HEK293 (cell line): ENCODE measurements at regions not wholly inside any gene's neighbourhood (a gene's known extent, or its start where the extent isn't known, plus 50 kb on each side); places are given as distances from the start of the nearest gene placed in this dataset.

Experiments
- CTCF ChIP-seq: fragments of 450-650 bp; formaldehyde crosslinking; IDR thresholded peaks from 2 replicates; pipeline ENCODE4 v1.5.1; 2016; ENCODE audit warnings: missing biosample characterization, missing genetic modification characterization
- GLIS2 ChIP-seq: fragments of 450-650 bp; formaldehyde crosslinking; IDR thresholded peaks from 2 replicates; pipeline ENCODE4 v1.5.1; 2016; ENCODE audit warnings: missing biosample characterization, missing genetic modification characterization
- OSR2 ChIP-seq: fragments of 450-650 bp; formaldehyde crosslinking; IDR thresholded peaks from 2 replicates; pipeline ENCODE4 v1.5.1; 2016; ENCODE audit warnings: missing biosample characterization, missing genetic modification characterization
- RBAK ChIP-seq: fragments of 450-650 bp; formaldehyde crosslinking; IDR thresholded peaks from 2 replicates; pipeline ENCODE4 v1.5.1; 2016; ENCODE audit warnings: missing biosample characterization, missing genetic modification characterization
- SP3 ChIP-seq: fragments of 450-650 bp; formaldehyde crosslinking; IDR thresholded peaks from 2 replicates; pipeline ENCODE4 v1.5.1; 2016; ENCODE audit warnings: missing biosample characterization, missing genetic modification characterization
- ZBTB20 ChIP-seq: fragments of 450-650 bp; formaldehyde crosslinking; IDR thresholded peaks from 2 replicates; pipeline ENCODE4 v1.5.1; 2016; ENCODE audit warnings: missing biosample characterization, missing genetic modification characterization
- ZBTB48 ChIP-seq: fragments of 450-650 bp; formaldehyde crosslinking; IDR thresholded peaks from 2 replicates; pipeline ENCODE4 v1.5.1; 2016; ENCODE audit warnings: missing biosample characterization, missing genetic modification characterization
- ZNF155 ChIP-seq: fragments of 450-650 bp; formaldehyde crosslinking; IDR thresholded peaks from 2 replicates; pipeline ENCODE4 v1.5.1; 2016; ENCODE audit warnings: missing biosample characterization, missing genetic modification characterization
- ZNF302 ChIP-seq: fragments of 450-650 bp; formaldehyde crosslinking; IDR thresholded peaks from 2 replicates; pipeline ENCODE4 v1.5.1; 2016; ENCODE audit warnings: missing biosample characterization, missing genetic modification characterization, low read depth
- ZNF510 ChIP-seq: fragments of 450-650 bp; formaldehyde crosslinking; IDR thresholded peaks from 2 replicates; pipeline ENCODE4 v1.5.1; 2018; ENCODE audit warnings: mild to moderate bottlenecking, missing genetic modification characterization, missing biosample characterization; ENCODE audit not compliant: insufficient replicate concordance
- ZNF585B ChIP-seq: fragments of 450-650 bp; formaldehyde crosslinking; IDR thresholded peaks from 2 replicates; pipeline ENCODE4 v1.5.1; 2016; ENCODE audit warnings: missing biosample characterization, missing genetic modification characterization
- ZNF776 ChIP-seq: fragments of 450-650 bp; formaldehyde crosslinking; IDR thresholded peaks from 2 replicates; pipeline ENCODE4 v1.5.0; 2017; ENCODE audit warnings: missing biosample characterization, missing genetic modification characterization, borderline replicate concordance
- ZNF837 ChIP-seq: fragments of 450-650 bp; formaldehyde crosslinking; IDR thresholded peaks from 2 replicates; pipeline ENCODE4 v1.5.1; 2016; ENCODE audit warnings: missing biosample characterization, missing genetic modification characterization

GRCh38 chr10:57535306-57535705 lies 732.4 kb downstream of the IPMK start:
- no peak for TF ChIP-seq CTCF (tag by site-specific recombination)
- TF ChIP-seq ZNF155 (tag by site-specific recombination), result no peak
- TF ChIP-seq SP3, result no peak
- no peak for TF ChIP-seq ZNF510 (tag by site-specific recombination)
- no peak for TF ChIP-seq ZNF776
- no peak for TF ChIP-seq RBAK (tag by site-specific recombination)
- TF ChIP-seq ZNF585B (tag by site-specific recombination), result no peak
- no peak for TF ChIP-seq GLIS2
- no peak for TF ChIP-seq OSR2 (tag by site-specific recombination)
- TF ChIP-seq ZNF837 (tag by site-specific recombination), result no peak
- TF ChIP-seq ZNF302 (tag by site-specific recombination), result no peak
- no peak for TF ChIP-seq ZBTB48
- no peak for TF ChIP-seq ZBTB20 (tag by site-specific recombination)
